ENCODE measurements at regions not wholly inside any gene's neighbourhood (a gene's known extent, or its start where the extent isn't known, plus 50 kb on each side); places are given as distances from the start of the nearest gene placed in this dataset.

DNA sequence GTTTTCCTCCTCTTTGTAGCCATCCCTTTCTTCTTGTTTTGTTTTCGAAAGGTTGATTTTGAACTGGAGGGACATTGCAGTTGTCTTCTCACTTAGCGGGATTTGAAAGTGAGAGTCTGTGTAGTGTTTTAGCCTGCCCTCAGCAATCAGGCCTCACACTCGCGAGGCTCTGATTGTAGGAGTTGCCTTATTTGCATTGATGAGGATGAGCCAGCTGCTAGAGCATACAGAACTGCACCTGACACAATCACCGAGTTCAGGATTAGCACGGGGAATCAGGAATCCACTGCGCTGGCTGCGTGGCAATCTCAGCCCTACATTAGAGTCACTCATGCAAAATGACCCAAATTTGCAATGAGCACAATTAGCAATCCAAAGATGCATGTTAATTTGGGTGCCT is 122.5 kb upstream of the TMEM161B start:
- Histone ChIP-seq H3K4me1 (ENCODE audit: control insufficient read depth in 1 of 2, insufficient read depth in 2 of 2, low read length in 2 of 2) (no peaks in the 10 kb centered on the region), H3K36me3 (ENCODE audit: control insufficient read depth in 1 of 2, insufficient read depth in 2 of 2, low read length in 2 of 2) (no peaks in the 10 kb centered on the region), H3K4me3 (replicated peaks in 1 of 2; ENCODE audit: low read depth in 1 of 2, low read length in 2 of 2) (no peak overlapping the region), H4K20me1 (ENCODE audit: insufficient read depth) (no peaks in the 10 kb centered on the region), H3K79me2 (ENCODE audit: insufficient read depth, low read length) (no peaks in the 10 kb centered on the region), H2AFZ (ENCODE audit: low read depth, low read length, poor library complexity, severe bottlenecking) (no peak overlapping the region), H3K27ac (ENCODE audit: low read depth, low read length) (no peak overlapping the region), H3K4me2 (ENCODE audit: low read length) (no peak overlapping the region), H3K9ac (ENCODE audit: low read length) (no peak overlapping the region), H3K9me3 (ENCODE audit: control insufficient read depth in 1 of 2, insufficient read depth in 1 of 2, low read depth in 1 of 2, low read length in 2 of 2) (no peaks in the 10 kb centered on the region), H3K27me3 (ENCODE audit: insufficient read depth, low read length) (no peaks in the 10 kb centered on the region), H3K9me2 (ENCODE audit: insufficient read depth) (no peaks in the 10 kb centered on the region)
- ChIA-PET CTCF (no interaction called here), POLR2A (no interaction called here), RAD21 (ENCODE audit: low non-redundant PET in 1 of 2, low total read pairs in 2 of 2, uncharacterized antibody in 2 of 2, unreplicated experiment in 2 of 2) (no interaction called here)
- ATAC-seq, result no peak
- intact Hi-C loops (cut with micrococcal nuclease), result no loop called here
- DNase-seq (ENCODE audit: low read depth, low spot score), result no peak
- TF ChIP-seq POLR2AphosphoS5 (IDR thresholded peaks at IDR 0.05; ENCODE audit: low read depth, low read length) (no peak), POLR2A (IDR thresholded peaks at IDR 0.05; ENCODE audit: borderline replicate concordance, extremely low read depth, insufficient read depth, insufficient read length) (no peak), ZBTB33 (IDR thresholded peaks at IDR 0.05; ENCODE audit: extremely low read depth, insufficient replicate concordance, low read length) (no peak), SIN3A (IDR thresholded peaks at IDR 0.05; ENCODE audit: low read depth) (no peak), EZH2phosphoT487 (IDR thresholded peaks at IDR 0.05; ENCODE audit: borderline replicate concordance) (no peak), ELF1 (IDR thresholded peaks at IDR 0.05; ENCODE audit: borderline replicate concordance, low read depth) (no peak), CBX3 (IDR thresholded peaks at IDR 0.05; ENCODE audit: low read depth) (no peak), JUND (IDR thresholded peaks at IDR 0.05) (no peak), TCF7L2 (IDR thresholded peaks at IDR 0.05; ENCODE audit: borderline replicate concordance, extremely low read depth, insufficient read depth, insufficient read length) (no peak), SP1 (IDR thresholded peaks at IDR 0.05; ENCODE audit: low read depth) (no peak), CTCF (IDR thresholded peaks at IDR 0.05 in 2 of 3, conservative IDR thresholded peaks at IDR 0.05 in 1 of 3; ENCODE audit: borderline replicate concordance in 1 of 3, insufficient read depth in 1 of 3, low read depth in 2 of 3, low read length in 2 of 3) (no peak), ZFX (IDR thresholded peaks at IDR 0.05) (no peak), FOSL1 (IDR thresholded peaks at IDR 0.05; ENCODE audit: low read depth) (no peak), EZH2 (IDR thresholded peaks at IDR 0.05) (no peak)
- TF ChIP-seq, protein P1, sequence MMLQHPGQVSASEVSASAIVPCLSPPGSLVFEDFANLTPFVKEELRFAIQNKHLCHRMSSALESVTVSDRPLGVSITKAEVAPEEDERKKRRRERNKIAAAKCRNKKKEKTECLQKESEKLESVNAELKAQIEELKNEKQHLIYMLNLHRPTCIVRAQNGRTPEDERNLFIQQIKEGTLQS (IDR thresholded peaks at IDR 0.05), result no peak
- no TSS peak for BruUV-seq (replicated peaks)
